GM23338 (cell line): ENCODE measurements at regions not wholly inside any gene's neighbourhood (a gene's known extent, or its start where the extent isn't known, plus 50 kb on each side); places are given as distances from the start of the nearest gene placed in this dataset.

ENCODE experiments used
- ATAC-seq: fragments of 200-7000 bp; cut with Tn5 transposase; 3 replicates; pipeline ENCODE4 v1.9.1; 2020
- DNase-seq: peaks from one replicate; pipeline ENCODE4 v3.0.0-alpha.2; 2015; ENCODE audit warnings: low spot score
- H2AFZ ChIP-seq: fragments of 200-600 bp; sonication (generic); 2 replicates; pipeline ENCODE4 v1.8.0; 2016; ENCODE audit warnings: antibody characterized with exemption, mild to moderate bottlenecking, moderate library complexity
- H3F3A ChIP-seq: fragments of 200-600 bp; sonication (generic); replicated peaks from 2 replicates; pipeline ENCODE4 v1.8.0; 2017; ENCODE audit warnings: antibody characterized with exemption, mixed run types, low read depth
- H3K27ac ChIP-seq: fragments of 200-600 bp; sonication (generic); 2 replicates; pipeline ENCODE4 v1.6.1; 2016; ENCODE audit warnings: low read depth
- H3K27me3 ChIP-seq: fragments of 200-600 bp; sonication (generic); 2 replicates; pipeline ENCODE4 v1.8.0; 2016; ENCODE audit warnings: mild to moderate bottlenecking, mixed run types, moderate library complexity; ENCODE audit not compliant: insufficient read depth
- H3K36me3 ChIP-seq: fragments of 200-600 bp; sonication (generic); 2 replicates; pipeline ENCODE4 v1.8.0; 2016; ENCODE audit warnings: mild to moderate bottlenecking; ENCODE audit not compliant: insufficient read depth
- H3K4me1 ChIP-seq: fragments of 200-600 bp; sonication (generic); 2 replicates; pipeline ENCODE4 v1.8.0; 2016; ENCODE audit warnings: mild to moderate bottlenecking, moderate library complexity; ENCODE audit not compliant: insufficient read depth
- H3K4me2 ChIP-seq: fragments of 200-600 bp; sonication (generic); 2 replicates; pipeline ENCODE4 v1.7.1; 2017; ENCODE audit warnings: mixed run types
- H3K4me3 ChIP-seq: fragments of 200-600 bp; sonication (generic); 2 replicates; pipeline ENCODE4 v1.6.1; 2016; ENCODE audit warnings: mixed run types
- H3K79me2 ChIP-seq: fragments of 200-600 bp; sonication (generic); replicated peaks from 2 replicates; pipeline ENCODE4 v1.8.0; 2017; ENCODE audit warnings: mild to moderate bottlenecking; ENCODE audit not compliant: insufficient read depth
- H3K9me2 ChIP-seq: fragments of 200-600 bp; sonication (generic); 2 replicates; pipeline ENCODE4 v1.8.0; 2017; ENCODE audit not compliant: insufficient read depth
- H4K20me1 ChIP-seq: fragments of 200-600 bp; sonication (generic); replicated peaks from 2 replicates; pipeline ENCODE4 v1.8.0; 2017; ENCODE audit warnings: mild to moderate bottlenecking; ENCODE audit not compliant: insufficient read depth
- H3K27ac Mint-ChIP-seq: 2 replicates; pipeline ENCODE4 v1.8.0; 2020; ENCODE audit warnings: inconsistent platforms, mild to moderate bottlenecking, moderate library complexity, mixed read lengths
- H3K27me3 Mint-ChIP-seq: 3 replicates; pipeline ENCODE4 v1.8.0; 2022; ENCODE audit warnings: low read depth, mild to moderate bottlenecking, moderate library complexity, mixed read lengths, inconsistent platforms; ENCODE audit not compliant: insufficient read depth, poor library complexity
- H3K36me3 Mint-ChIP-seq: 3 replicates; pipeline ENCODE4 v1.8.0; 2021; ENCODE audit warnings: low read depth, mild to moderate bottlenecking, inconsistent platforms, moderate library complexity, mixed read lengths
- H3K4me1 Mint-ChIP-seq: 3 replicates; pipeline ENCODE4 v1.8.0; 2020; ENCODE audit warnings: mild to moderate bottlenecking, inconsistent platforms, mixed read lengths
- H3K4me3 Mint-ChIP-seq: 3 replicates; pipeline ENCODE4 v1.8.0; 2021; ENCODE audit warnings: moderate library complexity, mild to moderate bottlenecking, inconsistent platforms, mixed read lengths
- H3K9me3 Mint-ChIP-seq: 3 replicates; pipeline ENCODE4 v1.8.0; 2020; ENCODE audit warnings: moderate library complexity, mild to moderate bottlenecking, inconsistent platforms, mixed read lengths
- CREB1 ChIP-seq: fragments of 250-450 bp; sonication (Bioruptor Pico); IDR thresholded peaks from 2 replicates; pipeline ENCODE4 v1.5.0; 2020; ENCODE audit warnings: low read depth, mild to moderate bottlenecking, moderate library complexity
- EZH2 ChIP-seq: fragments of 200-600 bp; sonication (generic); IDR thresholded peaks from one replicate; pipeline ENCODE4 v1.8.0; 2017; ENCODE audit warnings: antibody characterized with exemption, mild to moderate bottlenecking, low read depth; ENCODE audit not compliant: unreplicated experiment
- JUNB ChIP-seq: IDR thresholded peaks from one replicate; pipeline ENCODE4 v1.6.1; 2016; ENCODE audit warnings: antibody characterized with exemption; ENCODE audit not compliant: unreplicated experiment
- NANOG ChIP-seq: IDR thresholded peaks from 2 replicates; pipeline ENCODE4 v1.6.1; 2016; ENCODE audit warnings: antibody characterized with exemption, borderline replicate concordance
- POLR2AphosphoS5 ChIP-seq: IDR thresholded peaks from 2 replicates; pipeline ENCODE4 v1.6.1; 2016; ENCODE audit warnings: antibody characterized with exemption, low read depth
- STAT1 ChIP-seq: IDR thresholded peaks from one replicate; pipeline ENCODE4 v1.6.1; 2016; ENCODE audit warnings: antibody characterized with exemption; ENCODE audit not compliant: unreplicated experiment
- ZNF114 ChIP-seq: fragments of 250-450 bp; sonication (Bioruptor Pico); IDR thresholded peaks from 2 replicates; pipeline ENCODE4 v1.5.0; 2020; ENCODE audit warnings: mild to moderate bottlenecking, moderate library complexity
- TF ChIP-seq, protein P1 (sequence below): fragments of 250-450 bp; sonication (Bioruptor Pico); IDR thresholded peaks from 2 replicates; pipeline ENCODE4 v1.5.0; 2020; ENCODE audit warnings: mild to moderate bottlenecking, moderate library complexity
- TF ChIP-seq, protein P2 (sequence below): IDR thresholded peaks from one replicate; pipeline ENCODE4 v1.6.1; 2018; ENCODE audit warnings: antibody characterized with exemption; ENCODE audit not compliant: unreplicated experiment
- TF ChIP-seq, protein P3 (sequence below): IDR thresholded peaks from 2 replicates; pipeline ENCODE4 v1.6.1; 2016; ENCODE audit warnings: antibody characterized with exemption

DNA sequence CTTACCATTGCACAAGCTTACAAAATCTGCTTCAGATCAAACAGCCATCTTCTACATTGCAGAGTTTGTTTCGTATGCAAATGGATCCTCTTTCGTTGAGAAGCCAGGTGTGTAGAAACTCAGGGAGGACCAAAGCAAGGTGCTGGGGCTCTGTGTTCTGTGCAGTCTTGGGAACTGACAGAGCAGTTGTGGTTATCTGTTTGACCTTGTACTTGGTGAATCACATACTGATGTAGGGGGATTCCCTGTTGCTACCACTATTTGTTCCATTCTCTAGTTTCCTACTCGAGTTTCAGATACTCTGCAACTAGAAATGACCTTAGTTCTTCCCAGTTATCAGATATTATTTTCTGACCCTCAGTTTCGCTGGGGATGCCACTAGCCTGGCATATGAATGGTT, 95.2 kb upstream of the CLDN10 start (continued):
- TF ChIP-seq, protein P1, sequence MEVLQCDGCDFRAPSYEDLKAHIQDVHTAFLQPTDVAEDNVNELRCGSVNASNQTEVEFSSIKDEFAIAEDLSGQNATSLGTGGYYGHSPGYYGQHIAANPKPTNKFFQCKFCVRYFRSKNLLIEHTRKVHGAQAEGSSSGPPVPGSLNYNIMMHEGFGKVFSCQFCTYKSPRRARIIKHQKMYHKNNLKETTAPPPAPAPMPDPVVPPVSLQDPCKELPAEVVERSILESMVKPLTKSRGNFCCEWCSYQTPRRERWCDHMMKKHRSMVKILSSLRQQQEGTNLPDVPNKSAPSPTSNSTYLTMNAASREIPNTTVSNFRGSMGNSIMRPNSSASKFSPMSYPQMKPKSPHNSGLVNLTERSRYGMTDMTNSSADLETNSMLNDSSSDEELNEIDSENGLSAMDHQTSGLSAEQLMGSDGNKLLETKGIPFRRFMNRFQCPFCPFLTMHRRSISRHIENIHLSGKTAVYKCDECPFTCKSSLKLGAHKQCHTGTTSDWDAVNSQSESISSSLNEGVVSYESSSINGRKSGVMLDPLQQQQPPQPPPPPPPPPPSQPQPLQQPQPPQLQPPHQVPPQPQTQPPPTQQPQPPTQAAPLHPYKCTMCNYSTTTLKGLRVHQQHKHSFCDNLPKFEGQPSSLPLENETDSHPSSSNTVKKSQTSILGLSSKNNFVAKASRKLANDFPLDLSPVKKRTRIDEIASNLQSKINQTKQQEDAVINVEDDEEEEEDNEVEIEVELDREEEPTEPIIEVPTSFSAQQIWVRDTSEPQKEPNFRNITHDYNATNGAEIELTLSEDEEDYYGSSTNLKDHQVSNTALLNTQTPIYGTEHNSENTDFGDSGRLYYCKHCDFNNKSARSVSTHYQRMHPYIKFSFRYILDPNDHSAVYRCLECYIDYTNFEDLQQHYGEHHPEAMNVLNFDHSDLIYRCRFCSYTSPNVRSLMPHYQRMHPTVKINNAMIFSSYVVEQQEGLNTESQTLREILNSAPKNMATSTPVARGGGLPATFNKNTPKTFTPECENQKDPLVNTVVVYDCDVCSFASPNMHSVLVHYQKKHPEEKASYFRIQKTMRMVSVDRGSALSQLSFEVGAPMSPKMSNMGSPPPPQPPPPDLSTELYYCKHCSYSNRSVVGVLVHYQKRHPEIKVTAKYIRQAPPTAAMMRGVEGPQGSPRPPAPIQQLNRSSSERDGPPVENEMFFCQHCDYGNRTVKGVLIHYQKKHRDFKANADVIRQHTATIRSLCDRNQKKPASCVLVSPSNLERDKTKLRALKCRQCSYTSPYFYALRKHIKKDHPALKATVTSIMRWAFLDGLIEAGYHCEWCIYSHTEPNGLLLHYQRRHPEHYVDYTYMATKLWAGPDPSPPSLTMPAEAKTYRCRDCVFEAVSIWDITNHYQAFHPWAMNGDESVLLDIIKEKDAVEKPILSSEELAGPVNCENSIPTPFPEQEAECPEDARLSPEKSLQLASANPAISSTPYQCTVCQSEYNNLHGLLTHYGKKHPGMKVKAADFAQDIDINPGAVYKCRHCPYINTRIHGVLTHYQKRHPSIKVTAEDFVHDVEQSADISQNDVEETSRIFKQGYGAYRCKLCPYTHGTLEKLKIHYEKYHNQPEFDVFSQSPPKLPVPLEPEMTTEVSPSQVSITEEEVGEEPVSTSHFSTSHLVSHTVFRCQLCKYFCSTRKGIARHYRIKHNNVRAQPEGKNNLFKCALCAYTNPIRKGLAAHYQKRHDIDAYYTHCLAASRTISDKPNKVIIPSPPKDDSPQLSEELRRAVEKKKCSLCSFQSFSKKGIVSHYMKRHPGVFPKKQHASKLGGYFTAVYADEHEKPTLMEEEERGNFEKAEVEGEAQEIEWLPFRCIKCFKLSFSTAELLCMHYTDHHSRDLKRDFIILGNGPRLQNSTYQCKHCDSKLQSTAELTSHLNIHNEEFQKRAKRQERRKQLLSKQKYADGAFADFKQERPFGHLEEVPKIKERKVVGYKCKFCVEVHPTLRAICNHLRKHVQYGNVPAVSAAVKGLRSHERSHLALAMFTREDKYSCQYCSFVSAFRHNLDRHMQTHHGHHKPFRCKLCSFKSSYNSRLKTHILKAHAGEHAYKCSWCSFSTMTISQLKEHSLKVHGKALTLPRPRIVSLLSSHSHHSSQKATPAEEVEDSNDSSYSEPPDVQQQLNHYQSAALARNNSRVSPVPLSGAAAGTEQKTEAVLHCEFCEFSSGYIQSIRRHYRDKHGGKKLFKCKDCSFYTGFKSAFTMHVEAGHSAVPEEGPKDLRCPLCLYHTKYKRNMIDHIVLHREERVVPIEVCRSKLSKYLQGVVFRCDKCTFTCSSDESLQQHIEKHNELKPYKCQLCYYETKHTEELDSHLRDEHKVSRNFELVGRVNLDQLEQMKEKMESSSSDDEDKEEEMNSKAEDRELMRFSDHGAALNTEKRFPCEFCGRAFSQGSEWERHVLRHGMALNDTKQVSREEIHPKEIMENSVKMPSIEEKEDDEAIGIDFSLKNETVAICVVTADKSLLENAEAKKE (CRISPR knock-in tag) = no peak
- no peak for TF ChIP-seq NANOG

DNA sequence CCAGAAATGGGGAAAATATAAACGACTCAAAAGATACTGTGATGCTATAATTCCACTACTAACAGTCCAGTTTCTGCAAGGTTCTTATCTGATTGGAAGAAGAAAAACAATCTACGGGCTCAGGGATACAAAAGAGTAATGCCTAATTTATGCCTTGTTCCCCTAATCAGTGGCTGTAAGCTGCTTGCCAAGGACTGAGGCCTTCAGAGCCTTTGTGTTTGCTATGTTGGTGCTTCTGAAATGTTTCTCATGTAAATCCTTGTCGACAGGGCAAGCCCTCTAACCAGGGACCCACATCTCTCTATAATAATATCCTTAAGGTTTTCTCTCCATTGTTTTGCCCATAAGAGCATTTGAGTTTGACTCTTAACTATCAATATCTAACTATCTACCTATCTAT, 89.7 kb upstream of the CLDN10 start:
- TF ChIP-seq EZH2 = no peak
- TF ChIP-seq JUNB = no peak
- no peak for TF ChIP-seq POLR2AphosphoS5
- TF ChIP-seq STAT1 = no peak
- TF ChIP-seq, protein P2, sequence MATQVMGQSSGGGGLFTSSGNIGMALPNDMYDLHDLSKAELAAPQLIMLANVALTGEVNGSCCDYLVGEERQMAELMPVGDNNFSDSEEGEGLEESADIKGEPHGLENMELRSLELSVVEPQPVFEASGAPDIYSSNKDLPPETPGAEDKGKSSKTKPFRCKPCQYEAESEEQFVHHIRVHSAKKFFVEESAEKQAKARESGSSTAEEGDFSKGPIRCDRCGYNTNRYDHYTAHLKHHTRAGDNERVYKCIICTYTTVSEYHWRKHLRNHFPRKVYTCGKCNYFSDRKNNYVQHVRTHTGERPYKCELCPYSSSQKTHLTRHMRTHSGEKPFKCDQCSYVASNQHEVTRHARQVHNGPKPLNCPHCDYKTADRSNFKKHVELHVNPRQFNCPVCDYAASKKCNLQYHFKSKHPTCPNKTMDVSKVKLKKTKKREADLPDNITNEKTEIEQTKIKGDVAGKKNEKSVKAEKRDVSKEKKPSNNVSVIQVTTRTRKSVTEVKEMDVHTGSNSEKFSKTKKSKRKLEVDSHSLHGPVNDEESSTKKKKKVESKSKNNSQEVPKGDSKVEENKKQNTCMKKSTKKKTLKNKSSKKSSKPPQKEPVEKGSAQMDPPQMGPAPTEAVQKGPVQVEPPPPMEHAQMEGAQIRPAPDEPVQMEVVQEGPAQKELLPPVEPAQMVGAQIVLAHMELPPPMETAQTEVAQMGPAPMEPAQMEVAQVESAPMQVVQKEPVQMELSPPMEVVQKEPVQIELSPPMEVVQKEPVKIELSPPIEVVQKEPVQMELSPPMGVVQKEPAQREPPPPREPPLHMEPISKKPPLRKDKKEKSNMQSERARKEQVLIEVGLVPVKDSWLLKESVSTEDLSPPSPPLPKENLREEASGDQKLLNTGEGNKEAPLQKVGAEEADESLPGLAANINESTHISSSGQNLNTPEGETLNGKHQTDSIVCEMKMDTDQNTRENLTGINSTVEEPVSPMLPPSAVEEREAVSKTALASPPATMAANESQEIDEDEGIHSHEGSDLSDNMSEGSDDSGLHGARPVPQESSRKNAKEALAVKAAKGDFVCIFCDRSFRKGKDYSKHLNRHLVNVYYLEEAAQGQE = no peak
- no peak for TF ChIP-seq NANOG
- TF ChIP-seq CREB1 (CRISPR knock-in tag) = no peak
- TF ChIP-seq, protein P3, sequence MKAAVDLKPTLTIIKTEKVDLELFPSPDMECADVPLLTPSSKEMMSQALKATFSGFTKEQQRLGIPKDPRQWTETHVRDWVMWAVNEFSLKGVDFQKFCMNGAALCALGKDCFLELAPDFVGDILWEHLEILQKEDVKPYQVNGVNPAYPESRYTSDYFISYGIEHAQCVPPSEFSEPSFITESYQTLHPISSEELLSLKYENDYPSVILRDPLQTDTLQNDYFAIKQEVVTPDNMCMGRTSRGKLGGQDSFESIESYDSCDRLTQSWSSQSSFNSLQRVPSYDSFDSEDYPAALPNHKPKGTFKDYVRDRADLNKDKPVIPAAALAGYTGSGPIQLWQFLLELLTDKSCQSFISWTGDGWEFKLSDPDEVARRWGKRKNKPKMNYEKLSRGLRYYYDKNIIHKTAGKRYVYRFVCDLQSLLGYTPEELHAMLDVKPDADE = no peak
- no peak for TF ChIP-seq ZNF114 (CRISPR knock-in tag)
- ATAC-seq = peak; percentile 75
- Histone ChIP-seq H3K27ac (no peak overlapping the region), H2AFZ (0 out of 2 replicates have a peak overlapping the region, but pooled peaks have one; percentile 1), H3K36me3 (no peaks in the 10 kb centered on the region), H3K27me3 (no peaks in the 10 kb centered on the region), H3K4me1 (no peaks in the 10 kb centered on the region), H3K4me3 (no peak overlapping the region), H3K9me2 (0 out of 2 replicates have a peak, but pooled peaks cover 3% of the 10 kb centered on the region), H3K4me2 (no peak overlapping the region), H3F3A (no peaks in the 10 kb centered on the region), H3K79me2 (no peaks in the 10 kb centered on the region), H4K20me1 (no peaks in the 10 kb centered on the region)
- Mint-ChIP-seq H3K4me1 (peaks cover 6% of the 10 kb centered on the region; the same call in 2 of the 3 replicates), H3K27ac (no peak overlapping the region), H3K36me3 (peaks cover 26% of the 10 kb centered on the region), H3K27me3 (peaks cover 4% of the 10 kb centered on the region), H3K9me3 (peaks cover 32% of the 10 kb centered on the region), H3K4me3 (no peak overlapping the region)
- DNase-seq = no peak
